GM18873 (cell line): ENCODE measurements at regions not wholly inside any gene's neighbourhood (a gene's known extent, or its start where the extent isn't known, plus 50 kb on each side); places are given as distances from the start of the nearest gene placed in this dataset.

Source experiments
- ATAC-seq: cut with Tn5 transposase; IDR thresholded peaks from one replicate; pipeline ENCODE4 v1.9.1; 2021; ENCODE audit warnings: mild to moderate bottlenecking, moderate library complexity, moderate number of reproducible peaks; ENCODE audit not compliant: unreplicated experiment, low FRiP score

DNA sequence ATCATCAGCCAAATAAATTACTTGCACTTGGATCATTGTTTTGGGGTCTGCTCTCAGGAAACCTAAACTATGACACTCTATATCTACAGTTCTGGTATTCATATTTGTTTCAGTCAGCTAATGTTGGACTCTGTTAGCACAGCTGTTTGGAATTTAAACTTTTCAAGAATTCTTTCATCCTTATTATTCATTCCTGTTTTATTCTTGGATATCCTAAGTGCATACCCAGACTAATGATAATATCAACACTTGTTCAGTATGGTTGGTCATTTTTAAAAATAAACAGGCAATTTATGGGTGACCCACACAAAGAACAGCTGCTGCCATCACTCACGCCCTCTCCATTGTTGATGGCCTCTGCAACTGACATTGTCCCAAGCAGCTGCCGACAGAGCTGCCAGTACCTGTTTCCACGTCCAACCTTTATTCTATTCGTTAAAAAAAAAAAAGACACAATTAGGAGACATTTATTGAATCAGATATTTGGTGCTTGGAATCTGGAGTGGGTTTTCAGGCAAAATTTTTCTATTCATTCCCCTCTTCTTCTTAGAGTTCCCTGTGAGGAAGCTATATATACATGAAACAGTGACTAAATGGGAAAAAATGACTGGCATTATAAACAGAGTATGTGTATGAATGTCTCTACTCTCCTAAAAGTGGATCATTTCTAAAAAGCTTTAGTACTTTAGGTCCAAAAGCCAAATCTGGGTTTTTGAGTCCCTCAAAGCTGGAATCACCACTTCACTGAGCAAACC is 252.1 kb upstream of the NAV3 start:
- ATAC-seq: no peak

DNA sequence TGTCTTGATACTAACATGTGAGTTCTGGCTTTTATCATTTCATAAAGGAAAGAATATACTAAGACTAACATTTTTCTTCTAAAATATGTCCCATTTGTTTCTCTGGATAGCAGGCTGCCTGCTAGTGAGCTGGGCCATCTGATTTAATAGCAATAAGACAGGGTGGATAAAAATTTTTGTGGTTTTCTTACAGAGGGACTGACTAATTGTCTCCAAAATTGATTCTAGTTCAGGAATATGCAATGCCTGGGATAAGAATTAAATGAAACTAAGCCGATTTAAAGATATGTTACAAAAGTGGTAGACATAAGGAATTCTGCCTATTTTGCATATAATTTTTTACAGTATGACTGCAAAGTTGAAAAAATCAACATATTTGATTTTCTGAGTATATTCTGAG is 252.9 kb upstream of the NAV3 start:
- ATAC-seq: no peak

DNA sequence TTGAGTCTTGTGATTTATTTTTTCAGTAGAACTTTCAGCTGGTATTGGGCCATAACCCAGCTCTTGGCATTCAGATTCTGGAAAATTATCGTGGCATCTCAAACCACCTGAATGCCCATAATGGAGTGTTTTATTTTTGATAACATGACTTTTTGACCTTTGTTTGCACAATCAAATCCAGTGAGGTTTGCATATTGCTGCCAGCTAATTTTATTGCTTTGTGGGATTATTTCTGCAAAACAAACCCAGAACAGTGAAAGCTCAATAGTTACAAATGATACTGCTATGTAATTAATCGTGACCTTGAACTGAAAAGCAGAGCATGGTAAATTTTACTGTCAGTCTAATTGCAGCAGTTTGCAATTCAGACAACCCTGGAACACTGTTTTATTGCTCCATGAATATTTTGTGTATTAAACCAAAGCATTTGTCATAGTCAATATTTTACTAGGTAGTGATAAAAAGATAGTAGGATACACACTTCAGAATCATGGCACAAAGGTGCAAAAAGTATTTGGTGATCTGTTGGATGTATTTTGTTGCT is 255.2 kb upstream of the NAV3 start:
- no peak for ATAC-seq

DNA sequence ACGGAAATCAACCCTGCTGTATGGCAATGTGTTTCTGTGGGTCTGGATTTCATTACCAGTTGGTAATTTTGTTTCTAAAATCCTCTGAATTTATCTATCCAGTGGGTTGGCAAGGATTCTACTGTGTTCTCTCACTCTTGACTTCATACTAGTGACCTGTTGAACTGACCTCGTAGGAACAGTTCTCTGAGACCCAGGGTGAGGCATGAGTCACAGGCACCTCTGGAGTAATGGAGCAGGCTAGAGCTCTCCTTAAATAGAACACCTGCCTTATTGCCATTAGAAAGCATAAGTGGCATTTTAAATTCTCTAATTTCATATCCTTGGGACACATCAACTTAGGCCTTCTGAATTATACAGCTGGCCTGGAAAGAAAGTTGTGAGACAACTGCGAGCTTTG is 258.3 kb upstream of the NAV3 start:
- no peak for ATAC-seq

DNA sequence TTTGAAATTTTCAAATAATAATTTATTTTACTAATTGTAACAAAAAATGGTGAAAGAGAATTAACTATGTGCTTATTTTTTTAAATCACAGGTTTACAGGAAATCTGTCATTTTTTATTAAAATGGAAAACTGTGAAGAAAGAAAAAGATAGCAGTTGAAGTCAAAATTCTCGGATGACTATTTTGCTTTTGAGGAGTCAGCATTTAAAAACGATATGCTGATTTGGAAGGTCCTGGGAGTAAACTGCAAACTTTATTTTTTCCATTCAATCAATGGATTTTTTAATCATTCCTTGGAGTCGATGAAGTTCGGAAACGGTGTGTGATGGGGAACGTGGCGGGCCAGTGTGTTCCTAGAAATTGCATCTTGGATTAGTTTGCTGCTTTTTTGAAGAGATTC is 258.9 kb upstream of the NAV3 start:
- no peak for ATAC-seq

DNA sequence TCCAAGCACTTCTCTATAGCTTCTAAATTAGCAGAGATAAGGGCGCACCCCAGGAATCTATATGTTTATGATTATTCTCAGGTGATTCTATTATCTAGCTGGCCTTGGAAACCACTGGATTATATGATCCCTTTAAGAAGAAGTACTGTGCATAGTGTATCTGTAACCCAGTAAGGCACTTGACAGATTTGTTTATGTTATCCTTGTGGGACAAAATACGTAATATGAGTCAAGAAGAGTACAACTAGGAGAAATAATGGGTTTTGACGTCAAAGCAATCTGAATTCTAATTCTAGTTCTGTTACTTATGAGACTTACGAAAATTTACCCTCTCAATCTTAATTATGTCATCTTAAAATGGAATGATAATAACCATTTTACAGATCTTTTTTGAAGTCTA is 259.6 kb upstream of the NAV3 start:
- no peak for ATAC-seq

DNA sequence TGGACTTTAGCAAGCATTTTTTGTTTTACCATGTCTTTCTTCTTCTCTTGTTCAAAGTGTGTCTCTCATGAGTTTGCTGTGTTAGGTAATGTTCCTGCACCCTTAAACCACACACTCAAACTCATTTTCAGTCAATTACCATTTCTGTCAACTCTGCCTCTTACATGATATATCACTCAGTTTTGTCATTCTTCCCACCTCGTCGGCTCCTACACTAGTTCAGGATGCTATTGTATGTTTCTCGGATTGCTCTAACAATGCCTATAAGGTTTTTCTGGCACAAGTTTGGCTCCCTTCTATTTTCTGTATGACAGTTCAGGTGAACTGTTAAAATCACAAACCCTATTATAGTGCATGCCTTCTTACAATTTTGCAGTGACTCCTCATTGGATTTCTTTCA is 260.8 kb upstream of the NAV3 start:
- ATAC-seq: no peak

DNA sequence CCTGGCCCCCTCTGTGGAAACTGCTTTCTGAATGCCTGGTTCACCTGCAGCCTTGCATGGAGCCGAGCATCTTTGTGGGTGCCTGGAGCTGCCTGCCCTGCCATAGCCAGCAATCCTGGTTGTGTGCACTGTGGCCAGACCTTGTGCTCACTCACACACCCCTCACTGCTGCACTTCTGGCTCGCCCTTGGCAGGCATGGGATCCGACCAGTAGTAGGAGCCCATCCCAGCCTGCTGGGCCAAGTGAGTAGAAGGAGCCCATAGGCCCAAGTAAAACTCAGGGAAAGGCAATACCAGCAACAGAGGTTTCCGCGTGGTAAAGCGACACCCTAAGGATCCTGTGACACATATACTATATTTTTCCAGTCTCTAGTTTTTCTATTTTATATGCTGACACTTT is 270.0 kb upstream of the NAV3 start:
- no peak for ATAC-seq

DNA sequence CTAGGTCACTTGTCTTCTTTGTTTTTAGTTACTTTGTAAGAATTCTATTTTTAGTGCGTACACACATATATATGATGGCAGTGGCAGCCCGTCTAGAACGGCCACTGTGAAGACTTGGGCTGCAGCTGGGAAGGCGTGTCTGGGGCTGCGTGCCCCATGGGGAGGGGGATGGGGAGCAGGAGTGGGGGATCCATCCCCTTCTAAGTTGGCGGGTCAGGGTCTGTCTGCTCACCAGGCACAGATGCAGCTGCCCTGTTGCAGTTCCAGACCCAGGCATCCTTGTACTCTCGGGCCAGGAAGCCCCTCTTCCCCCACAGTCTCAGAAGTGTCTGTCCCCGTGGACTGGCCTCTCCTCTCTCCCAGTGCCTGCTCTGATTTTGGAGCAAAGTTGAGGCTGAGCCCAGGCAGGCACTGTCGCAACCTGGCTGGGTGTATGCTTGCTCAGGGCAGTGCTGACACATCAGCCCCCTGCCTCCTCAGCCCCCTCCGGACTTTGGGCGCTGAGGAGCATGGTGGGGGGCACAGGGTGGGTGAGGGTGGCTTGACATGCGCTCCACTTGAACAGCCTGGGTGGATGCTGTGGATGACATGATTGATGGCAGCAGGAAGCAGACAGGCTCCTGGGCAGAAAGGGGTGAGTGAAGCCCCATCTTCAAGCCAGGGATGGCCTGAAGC is 271.2 kb upstream of the NAV3 start:
- ATAC-seq: no peak

DNA sequence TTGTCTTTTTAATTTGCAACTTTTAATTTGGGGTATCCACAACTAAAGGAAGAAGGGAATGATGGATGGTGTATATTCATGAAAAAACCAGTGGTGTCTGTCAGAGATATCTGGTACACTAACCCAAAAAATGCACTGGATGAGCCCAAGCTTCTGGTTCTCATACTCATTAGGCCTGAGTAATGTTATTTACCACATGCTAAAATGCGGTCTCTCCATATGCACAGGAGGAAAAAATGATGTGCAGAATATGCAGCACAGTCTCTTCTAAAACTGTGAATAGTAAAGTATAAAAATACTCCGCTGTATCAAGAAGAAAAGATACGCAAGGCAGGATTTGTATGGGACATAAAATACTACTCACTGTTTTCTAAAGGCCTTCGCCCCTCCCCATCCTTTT is 275.6 kb upstream of the NAV3 start:
- no peak for ATAC-seq

DNA sequence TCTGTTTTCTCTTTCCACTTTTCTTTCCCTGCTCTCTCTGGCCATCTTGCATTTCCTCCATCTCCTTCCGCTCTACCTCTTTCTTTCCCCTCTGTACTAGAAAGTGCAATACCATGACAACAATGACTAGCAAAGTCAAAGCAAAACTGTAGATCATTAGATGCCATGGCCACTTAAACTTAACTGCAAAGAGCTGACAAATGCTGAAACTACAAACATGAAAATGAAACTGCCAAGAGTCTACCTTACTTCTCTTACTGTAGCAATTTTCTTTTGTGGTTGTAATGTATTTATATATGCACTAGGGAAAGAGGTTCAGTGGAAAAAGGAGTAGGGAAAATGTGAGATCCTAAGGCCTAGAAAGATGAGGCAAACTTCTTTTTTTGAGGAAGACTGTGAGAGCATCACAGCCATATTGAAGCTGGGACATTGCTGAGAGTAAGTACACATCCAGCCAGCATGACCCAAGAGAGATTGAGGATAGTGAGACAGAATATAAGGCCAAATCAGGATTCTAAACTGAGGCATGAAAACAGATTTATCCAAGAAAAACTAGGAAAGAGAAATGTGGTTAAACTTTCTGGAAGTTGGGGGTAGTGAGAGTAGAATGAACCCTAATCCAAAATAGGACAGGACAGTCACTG is 276.6 kb upstream of the NAV3 start:
- peak; percentile 100 for ATAC-seq

DNA sequence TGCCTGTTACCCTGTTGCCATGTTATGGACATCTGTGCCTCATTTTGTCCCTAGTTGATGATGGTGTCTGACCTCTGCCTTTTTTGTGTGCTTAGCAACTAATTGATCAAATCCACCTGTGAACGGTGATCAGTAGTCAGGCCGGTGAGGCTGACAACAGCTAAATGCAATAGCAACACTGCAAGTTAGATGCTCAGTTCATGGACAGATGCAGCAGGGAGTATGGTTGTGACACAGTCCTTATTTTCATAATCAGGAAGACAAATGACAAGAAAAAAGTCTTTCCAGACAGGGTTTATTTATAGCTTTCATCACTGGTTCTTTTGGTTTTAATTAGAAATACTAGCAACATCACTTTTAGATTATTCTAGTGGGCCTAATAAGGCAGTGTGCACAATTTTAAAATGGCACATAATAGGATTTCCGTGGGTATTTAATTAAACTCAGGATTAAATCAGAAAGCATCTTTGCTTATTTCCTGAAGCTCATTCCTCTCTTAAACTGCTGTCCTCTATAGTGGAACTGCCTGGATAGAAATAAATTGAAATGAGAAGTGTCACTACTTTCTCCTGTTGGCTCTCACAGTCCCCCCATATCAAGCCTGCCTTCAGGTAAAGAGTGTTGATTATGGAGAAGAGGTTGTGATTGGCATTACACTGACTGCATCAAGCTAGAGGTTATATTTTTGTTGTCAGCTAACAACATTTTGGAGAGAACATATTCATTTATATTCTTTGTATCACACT is 281.1 kb upstream of the NAV3 start:
- ATAC-seq: no peak

DNA sequence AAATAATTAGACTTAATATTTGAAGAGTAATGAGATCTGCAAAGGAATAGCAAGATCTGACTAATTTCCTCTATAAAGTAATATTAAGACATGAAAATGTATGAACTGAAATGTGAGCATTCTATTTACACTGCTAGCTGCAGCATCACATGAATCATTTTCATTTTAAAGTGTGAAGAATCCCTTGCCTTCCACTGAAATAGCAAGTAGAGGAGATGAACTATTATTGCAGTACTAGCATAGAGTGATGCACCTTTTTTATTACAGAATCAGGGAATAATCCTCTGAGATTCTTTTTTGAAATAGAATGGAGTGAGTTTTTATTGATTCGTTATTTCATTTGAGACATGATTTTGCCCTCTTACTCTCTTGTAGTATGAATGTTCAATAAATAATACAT is 281.9 kb upstream of the NAV3 start:
- ATAC-seq: no peak

DNA sequence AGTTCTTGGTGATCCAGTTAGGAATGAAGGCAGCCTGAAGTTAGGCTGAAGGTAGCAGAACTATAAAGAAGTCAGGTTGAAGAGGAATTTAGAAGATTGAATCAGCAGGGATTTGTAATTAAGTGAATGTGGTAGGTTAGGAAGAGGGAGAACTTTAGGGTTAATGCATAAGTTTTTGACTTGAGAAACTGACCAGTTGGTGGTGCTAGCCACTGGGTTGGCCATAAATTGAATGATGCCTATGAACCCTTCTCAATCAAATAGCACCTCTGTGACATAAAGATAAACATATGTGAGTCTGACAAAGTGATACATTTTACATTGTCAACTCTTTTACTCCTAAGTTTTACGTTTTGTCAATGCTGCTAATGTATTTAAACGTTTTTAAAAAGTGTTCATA is 290.6 kb upstream of the NAV3 start:
- no peak for ATAC-seq

DNA sequence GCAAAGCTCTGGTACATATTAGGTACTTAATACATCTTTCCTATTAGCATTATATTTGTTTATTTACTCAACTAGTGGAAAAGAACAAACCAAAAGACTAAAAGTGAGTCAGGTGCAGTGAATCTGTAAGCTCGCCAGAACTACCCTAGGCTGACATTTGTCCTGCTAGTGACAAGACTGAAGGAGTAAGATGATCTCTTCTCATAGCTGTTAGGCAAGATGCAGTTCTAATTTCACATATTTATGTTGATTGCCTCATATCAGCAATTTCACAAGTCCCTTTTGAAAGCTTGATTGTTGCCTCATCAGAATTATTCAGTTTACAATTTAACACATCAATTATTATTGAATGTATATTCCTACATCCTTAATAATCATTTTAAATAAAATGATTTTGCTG is 293.0 kb upstream of the NAV3 start:
- no peak for ATAC-seq

DNA sequence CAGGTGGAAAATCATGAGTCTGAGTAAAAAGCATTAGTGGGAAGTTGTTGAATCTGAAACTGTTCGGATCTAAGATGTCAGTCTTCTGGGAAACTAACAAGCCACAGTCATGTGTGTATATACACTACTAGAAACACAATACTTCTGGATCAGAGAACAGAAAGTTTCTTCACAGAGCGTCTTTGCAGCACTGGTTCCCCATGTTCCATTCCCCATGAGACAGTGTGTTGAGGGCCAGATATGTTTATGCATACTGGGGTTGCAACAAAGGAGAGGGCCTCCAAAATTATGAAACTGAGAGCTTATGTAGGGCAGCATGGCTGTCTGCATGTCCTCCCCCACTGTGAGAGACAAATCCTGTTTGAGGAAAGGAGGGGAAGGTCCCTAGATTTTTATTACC is 295.0 kb upstream of the NAV3 start:
- ATAC-seq: no peak

DNA sequence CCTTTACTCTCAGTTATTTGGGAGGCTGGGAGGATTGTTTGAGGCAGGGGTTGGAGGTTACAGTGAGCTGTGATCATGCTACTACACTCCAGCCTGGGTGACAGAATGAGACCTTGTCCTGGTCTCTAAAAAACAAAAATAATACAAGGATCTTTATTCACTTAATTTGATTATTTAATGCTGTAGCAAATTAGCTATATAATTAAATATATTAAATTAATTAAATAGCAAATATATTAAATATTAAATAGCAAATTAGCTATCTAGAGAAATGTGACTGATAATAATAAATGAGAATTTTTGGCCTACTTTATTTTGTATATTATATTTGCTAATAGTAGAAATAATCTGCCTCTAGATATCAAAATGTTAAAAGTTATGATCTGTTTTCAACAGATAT is 298.8 kb upstream of the NAV3 start:
- ATAC-seq: no peak

DNA sequence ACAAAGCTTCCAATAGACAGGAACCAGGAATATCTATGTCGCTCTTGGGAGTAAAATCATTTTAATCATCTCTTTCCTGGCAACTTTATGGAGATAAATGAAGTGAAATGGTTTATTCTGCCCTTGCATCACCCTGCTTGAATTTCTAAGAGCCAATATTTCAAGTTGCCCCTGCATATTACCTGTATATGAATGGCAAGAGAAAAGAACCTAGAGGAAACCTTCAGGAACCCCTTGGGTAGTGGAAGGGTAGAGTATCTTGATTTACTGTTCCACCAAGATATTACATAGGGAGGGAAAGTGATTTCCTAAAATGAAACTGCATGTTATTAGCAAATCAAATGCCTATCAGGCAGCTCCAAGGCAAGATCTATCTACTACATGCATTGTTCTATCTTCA is 308.4 kb upstream of the NAV3 start:
- no peak for ATAC-seq

DNA sequence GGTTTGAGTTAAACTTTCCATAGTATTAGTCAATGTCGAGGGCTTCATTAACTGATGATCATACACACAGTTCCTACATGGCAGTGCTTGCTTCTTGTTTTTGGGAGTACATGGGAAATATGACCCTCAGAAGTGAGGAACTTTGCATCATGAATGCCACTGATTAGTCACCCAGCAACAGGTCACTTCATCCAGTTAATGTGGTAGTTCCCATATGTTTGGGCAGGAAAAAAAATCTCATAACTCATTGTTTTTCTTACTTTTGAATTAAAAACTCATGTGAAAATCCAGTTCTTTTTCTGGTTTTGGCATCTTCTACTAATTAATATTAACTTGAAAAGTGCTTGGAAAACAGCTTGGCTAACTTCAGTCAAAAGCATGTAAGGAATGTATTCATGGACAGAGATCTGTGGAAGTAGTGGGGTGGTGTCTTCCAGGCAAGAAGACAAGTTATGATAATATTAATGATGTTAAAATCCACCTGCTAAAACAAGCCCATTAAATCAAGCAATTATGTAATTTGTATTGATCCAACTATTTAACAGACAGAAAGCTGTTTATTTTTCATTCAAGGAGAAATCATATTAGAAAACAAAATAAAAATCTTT is 309.1 kb upstream of the NAV3 start:
- ATAC-seq: no peak

DNA sequence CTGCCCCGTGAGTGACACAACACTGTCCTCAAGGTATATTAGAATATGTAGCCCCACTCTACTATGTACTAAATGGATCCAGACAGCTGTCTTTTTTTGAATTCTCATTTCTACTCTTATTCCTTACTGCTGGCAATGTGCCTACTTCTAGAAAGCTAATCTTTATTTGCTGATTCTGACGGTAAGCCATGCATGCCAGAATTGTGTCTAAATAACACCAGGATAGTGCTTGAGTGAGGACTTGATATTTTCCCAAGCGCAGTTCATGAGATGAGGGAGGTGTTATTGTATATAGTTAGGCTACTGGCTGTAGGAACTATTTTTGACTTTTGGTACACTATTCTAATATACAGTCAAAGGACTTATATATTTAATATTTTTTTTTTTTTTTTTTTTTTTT is 316.2 kb upstream of the NAV3 start:
- no peak for ATAC-seq

DNA sequence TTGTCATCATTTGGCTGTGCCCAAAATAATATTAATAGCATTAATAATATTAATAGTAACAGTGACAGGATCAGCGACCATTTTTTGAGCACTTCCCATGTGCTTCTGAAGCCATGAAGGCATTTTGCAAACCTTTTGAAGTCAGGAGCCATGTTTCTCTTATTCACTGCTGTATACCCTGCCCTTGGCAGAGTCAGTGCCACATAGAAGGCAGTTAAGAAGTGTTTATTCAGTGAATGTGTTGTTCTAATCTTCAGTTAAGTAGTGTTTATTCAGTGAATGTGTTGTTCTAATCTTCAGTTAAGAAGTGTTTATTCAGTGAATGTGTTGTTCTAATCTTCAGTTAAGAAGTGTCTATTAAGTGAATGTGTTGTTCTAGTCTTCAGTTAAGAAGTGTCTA is 319.7 kb upstream of the NAV3 start:
- ATAC-seq: no peak
